Smooth muscle cell (in vitro differentiated cells): ENCODE measurements at regions not wholly inside any gene's neighbourhood (a gene's known extent, or its start where the extent isn't known, plus 50 kb on each side); places are given as distances from the start of the nearest gene placed in this dataset.

Experiments
- DNase-seq: peaks from one replicate; lab custom pipeline; 2025; ENCODE audit not compliant: unreplicated experiment; lab: John Stamatoyannopoulos, UW
- H2AFZ ChIP-seq: fragments of 200-600 bp; sonication (generic); 2 replicates; pipeline ENCODE4 v1.6.0; 2016; ENCODE audit warnings: antibody characterized with exemption, low read depth, mild to moderate bottlenecking
- H3F3A ChIP-seq: fragments of 200-600 bp; sonication (generic); 2 replicates; pipeline ENCODE4 v1.6.0; 2017; ENCODE audit warnings: antibody characterized with exemption, low read depth
- H3K27ac ChIP-seq: fragments of 200-600 bp; sonication (generic); 2 replicates; pipeline ENCODE4 v1.5.1; 2016; ENCODE audit warnings: low read depth, mild to moderate bottlenecking
- H3K27me3 ChIP-seq: fragments of 200-600 bp; sonication (generic); 2 replicates; pipeline ENCODE4 v1.6.1; 2016; ENCODE audit warnings: low read depth, mild to moderate bottlenecking
- H3K36me3 ChIP-seq: fragments of 200-600 bp; sonication (generic); 2 replicates; pipeline ENCODE4 v1.5.1; 2016; ENCODE audit warnings: low read depth
- H3K4me1 ChIP-seq: fragments of 200-600 bp; sonication (generic); 2 replicates; pipeline ENCODE4 v1.5.1; 2016; ENCODE audit warnings: low read depth
- H3K4me2 ChIP-seq: fragments of 200-600 bp; sonication (generic); 2 replicates; pipeline ENCODE4 v1.6.0; 2016; ENCODE audit warnings: mild to moderate bottlenecking
- H3K4me3 ChIP-seq: fragments of 200-600 bp; sonication (generic); 2 replicates; pipeline ENCODE4 v1.5.1; 2016; ENCODE audit warnings: mild to moderate bottlenecking
- H3K79me2 ChIP-seq: fragments of 200-600 bp; sonication (generic); 2 replicates; pipeline ENCODE4 v1.6.0; 2016; ENCODE audit warnings: low read depth, mild to moderate bottlenecking
- H3K9ac ChIP-seq: fragments of 200-600 bp; sonication (generic); 2 replicates; pipeline ENCODE4 v1.6.0; 2016; ENCODE audit warnings: low read depth
- H3K9me3 ChIP-seq: fragments of 200-600 bp; sonication (generic); replicated peaks from 2 replicates; pipeline ENCODE4 v1.5.1; 2016; ENCODE audit warnings: low read depth
- H4K20me1 ChIP-seq: fragments of 200-600 bp; sonication (generic); 2 replicates; pipeline ENCODE4 v1.6.0; 2016; ENCODE audit warnings: low read depth
- CTCF ChIP-seq: fragments of 200-600 bp; sonication (generic); IDR thresholded peaks from 2 replicates; pipeline ENCODE4 v1.5.1; 2017; ENCODE audit warnings: borderline replicate concordance, mild to moderate bottlenecking, antibody characterized with exemption; ENCODE audit not compliant: insufficient read depth, poor library complexity, severe bottlenecking
- WGBS: methylation state at CpG from one replicate; pipeline ENCODE4 v1.1.7; 2016; ENCODE audit warnings: low lambda C conversion rate; 5-methylcytosine and 5-hydroxymethylcytosine counted together

- Histone ChIP-seq H3K9me3 (no peaks in the 10 kb centered on the region), H3K4me1 (no peaks in the 10 kb centered on the region), H3K36me3 (no peaks in the 10 kb centered on the region), H3K4me3 (no peak overlapping the region), H2AFZ (no peak overlapping the region), H3K4me2 (no peak overlapping the region), H3K27me3 (peaks cover 39% of the 10 kb centered on the region), H3K9ac (no peak overlapping the region), H3K27ac (no peak overlapping the region), H4K20me1 (no peaks in the 10 kb centered on the region), H3F3A (no peaks in the 10 kb centered on the region), H3K79me2 (no peaks in the 10 kb centered on the region)
- 94% methylated on average over 2 of the region's 2 CpGs for WGBS
- no peak for DNase-seq
- TF ChIP-seq CTCF: no peak
Measured at GRCh38 chr9:82480921-82481320, 492.3 kb downstream of the SPATA31D1 start.

GRCh38 chr9:82487935-82488312 is 499.4 kb downstream of the SPATA31D1 start:
- Histone ChIP-seq H3K4me1 (peaks cover 14% of the 10 kb centered on the region), H2AFZ (no peak overlapping the region), H3K4me3 (no peak overlapping the region), H3F3A (peaks cover 4% of the 10 kb centered on the region), H3K9me3 (no peaks in the 10 kb centered on the region), H3K36me3 (no peaks in the 10 kb centered on the region), H4K20me1 (no peaks in the 10 kb centered on the region), H3K79me2 (no peaks in the 10 kb centered on the region), H3K27me3 (peaks cover 25% of the 10 kb centered on the region), H3K9ac (no peak overlapping the region), H3K4me2 (no peak overlapping the region), H3K27ac (no peak overlapping the region)
- WGBS: 87% methylated on average over 2 of the region's 2 CpGs
- DNase-seq: no peak
- TF ChIP-seq CTCF: no peak

GRCh38 chr9:82488313-82489200 is 500.0 kb downstream of the SPATA31D1 start:
- H3K27me3 ChIP-seq: peaks cover 21% of the 10 kb centered on the region
- peak overlapping the region; percentile 28 for H3K4me2 ChIP-seq
- H3K4me3 ChIP-seq: no peak overlapping the region
- no peak overlapping the region for H3K27ac ChIP-seq
- no peak for TF ChIP-seq CTCF
- peaks cover 4% of the 10 kb centered on the region for H3F3A ChIP-seq
- no peaks in the 10 kb centered on the region for H3K79me2 ChIP-seq
- 67% methylated on average over 8 of the region's 8 CpGs for WGBS
- no peaks in the 10 kb centered on the region for H4K20me1 ChIP-seq
- H3K36me3 ChIP-seq: no peaks in the 10 kb centered on the region
- H3K4me1 ChIP-seq: peaks cover 14% of the 10 kb centered on the region
- no peak for DNase-seq
- H3K9ac ChIP-seq: no peak overlapping the region
- no peak overlapping the region for H2AFZ ChIP-seq
- H3K9me3 ChIP-seq: no peaks in the 10 kb centered on the region

- 86% methylated on average over 5 of the region's 5 CpGs for WGBS
- no peaks in the 10 kb centered on the region for H3K9me3 ChIP-seq
- no peak overlapping the region for H3K9ac ChIP-seq
- H3K36me3 ChIP-seq: no peaks in the 10 kb centered on the region
- no peak overlapping the region for H3K27ac ChIP-seq
- peaks cover 14% of the 10 kb centered on the region for H3K4me1 ChIP-seq
- DNase-seq: no peak
- H3K4me2 ChIP-seq: peak overlapping the region; percentile 28
- no peak overlapping the region for H3K4me3 ChIP-seq
- no peak overlapping the region for H2AFZ ChIP-seq
- H3F3A ChIP-seq: peaks cover 4% of the 10 kb centered on the region
- TF ChIP-seq CTCF: no peak
- no peaks in the 10 kb centered on the region for H4K20me1 ChIP-seq
- H3K79me2 ChIP-seq: no peaks in the 10 kb centered on the region
- peaks cover 19% of the 10 kb centered on the region for H3K27me3 ChIP-seq
Measured at GRCh38 chr9:82489201-82489821, 500.7 kb downstream of the SPATA31D1 start.
